Sigmoid colon (tissue), 4 donors: ENCODE measurements at regions not wholly inside any gene's neighbourhood (a gene's known extent, or its start where the extent isn't known, plus 50 kb on each side); places are given as distances from the start of the nearest gene placed in this dataset.

Experiments used
- POLR2AphosphoS5 ChIP-seq, 4 donors: sonication (generic); formaldehyde crosslinking; IDR thresholded peaks; one replicate each; pipeline ENCODE4 v1.6.1; 2017; ENCODE audit warnings: antibody characterized with exemption in 4 of 4
- TF ChIP-seq, protein P1 (sequence below), 4 experiments: fragments of 450-650 bp in 3 of 4; fragments of 200-600 bp in 1 of 4; IDR thresholded peaks; one replicate each; pipeline ENCODE4 v1.5.1; 2016 to 2019; ENCODE audit warnings: antibody characterized with exemption in 4 of 4, mild to moderate bottlenecking in 3 of 4, moderate library complexity in 2 of 4

DNA sequence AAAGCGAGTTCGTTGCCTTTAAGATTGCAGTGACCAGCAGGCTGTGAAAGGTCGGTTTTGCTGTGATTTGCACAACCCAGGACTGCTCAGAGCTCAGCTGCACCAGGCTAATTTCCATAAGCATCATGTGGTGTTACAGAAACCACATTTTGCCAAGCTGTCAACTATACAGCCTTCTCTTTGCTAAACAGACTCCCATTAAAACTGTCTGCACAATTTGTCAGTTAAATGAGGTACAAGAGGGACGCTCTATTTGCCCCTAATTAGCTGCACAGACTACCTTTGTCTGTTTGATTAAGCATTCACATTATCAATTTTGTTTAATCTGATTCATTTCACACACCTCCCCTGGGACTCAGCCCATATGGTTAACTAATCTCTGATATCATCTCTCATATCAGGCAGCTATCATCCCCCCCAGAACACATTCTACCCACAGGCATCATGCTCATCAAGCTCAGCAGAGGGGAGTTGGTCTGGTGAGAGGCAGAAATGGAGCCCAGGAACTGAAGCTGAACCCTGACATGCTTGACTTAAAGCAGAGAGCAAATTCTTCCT lies 62.1 kb downstream of the OLIG3 start:
- no peak for TF ChIP-seq POLR2AphosphoS5 (IDR thresholded peaks at IDR 0.05)
- TF ChIP-seq, protein P1, sequence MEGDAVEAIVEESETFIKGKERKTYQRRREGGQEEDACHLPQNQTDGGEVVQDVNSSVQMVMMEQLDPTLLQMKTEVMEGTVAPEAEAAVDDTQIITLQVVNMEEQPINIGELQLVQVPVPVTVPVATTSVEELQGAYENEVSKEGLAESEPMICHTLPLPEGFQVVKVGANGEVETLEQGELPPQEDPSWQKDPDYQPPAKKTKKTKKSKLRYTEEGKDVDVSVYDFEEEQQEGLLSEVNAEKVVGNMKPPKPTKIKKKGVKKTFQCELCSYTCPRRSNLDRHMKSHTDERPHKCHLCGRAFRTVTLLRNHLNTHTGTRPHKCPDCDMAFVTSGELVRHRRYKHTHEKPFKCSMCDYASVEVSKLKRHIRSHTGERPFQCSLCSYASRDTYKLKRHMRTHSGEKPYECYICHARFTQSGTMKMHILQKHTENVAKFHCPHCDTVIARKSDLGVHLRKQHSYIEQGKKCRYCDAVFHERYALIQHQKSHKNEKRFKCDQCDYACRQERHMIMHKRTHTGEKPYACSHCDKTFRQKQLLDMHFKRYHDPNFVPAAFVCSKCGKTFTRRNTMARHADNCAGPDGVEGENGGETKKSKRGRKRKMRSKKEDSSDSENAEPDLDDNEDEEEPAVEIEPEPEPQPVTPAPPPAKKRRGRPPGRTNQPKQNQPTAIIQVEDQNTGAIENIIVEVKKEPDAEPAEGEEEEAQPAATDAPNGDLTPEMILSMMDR (IDR thresholded peaks at IDR 0.05), result no peak
